Embryonic facial prominence (tissue), 1 donor: ENCODE measurements at regions not wholly inside any gene's neighbourhood (a gene's known extent, or its start where the extent isn't known, plus 50 kb on each side); places are given as distances from the start of the nearest gene placed in this dataset.

Experiments
- DNase-seq: peaks from one replicate; pipeline ENCODE4 v3.0.0-alpha.2; 2016; ENCODE audit errors: extremely low spot score

DNA sequence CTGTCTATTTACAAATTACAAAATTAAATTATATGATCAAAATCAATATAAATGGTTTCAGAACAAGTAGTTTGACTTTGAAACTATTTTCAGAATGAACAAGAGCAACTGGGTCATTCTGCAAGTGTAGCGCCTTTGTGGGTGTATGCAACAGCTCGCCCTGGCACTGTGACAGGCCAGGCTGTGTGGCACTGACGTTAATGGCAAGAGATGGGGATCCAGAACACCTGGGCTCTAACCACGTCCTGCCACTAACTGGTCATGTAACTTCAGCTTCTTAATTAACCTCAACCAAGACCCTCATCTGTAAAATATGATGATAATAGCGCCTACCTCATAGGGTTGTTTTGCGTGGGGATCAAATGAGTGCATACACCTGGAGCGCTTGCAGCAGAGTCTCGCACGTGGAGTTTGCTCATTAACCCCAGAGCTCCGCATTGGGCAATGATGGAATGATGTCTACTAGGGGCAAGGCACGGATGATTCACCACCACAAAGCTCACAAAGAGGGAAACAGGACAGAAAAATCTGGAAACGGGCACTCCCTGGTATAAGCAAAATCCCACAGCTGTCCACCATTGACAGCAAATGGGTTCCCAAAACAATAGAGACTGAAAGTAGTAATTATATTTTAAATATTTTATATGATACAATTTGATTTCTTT lies 639.4 kb downstream of the SEMA5A start:
- DNase-seq = no peak

DNA sequence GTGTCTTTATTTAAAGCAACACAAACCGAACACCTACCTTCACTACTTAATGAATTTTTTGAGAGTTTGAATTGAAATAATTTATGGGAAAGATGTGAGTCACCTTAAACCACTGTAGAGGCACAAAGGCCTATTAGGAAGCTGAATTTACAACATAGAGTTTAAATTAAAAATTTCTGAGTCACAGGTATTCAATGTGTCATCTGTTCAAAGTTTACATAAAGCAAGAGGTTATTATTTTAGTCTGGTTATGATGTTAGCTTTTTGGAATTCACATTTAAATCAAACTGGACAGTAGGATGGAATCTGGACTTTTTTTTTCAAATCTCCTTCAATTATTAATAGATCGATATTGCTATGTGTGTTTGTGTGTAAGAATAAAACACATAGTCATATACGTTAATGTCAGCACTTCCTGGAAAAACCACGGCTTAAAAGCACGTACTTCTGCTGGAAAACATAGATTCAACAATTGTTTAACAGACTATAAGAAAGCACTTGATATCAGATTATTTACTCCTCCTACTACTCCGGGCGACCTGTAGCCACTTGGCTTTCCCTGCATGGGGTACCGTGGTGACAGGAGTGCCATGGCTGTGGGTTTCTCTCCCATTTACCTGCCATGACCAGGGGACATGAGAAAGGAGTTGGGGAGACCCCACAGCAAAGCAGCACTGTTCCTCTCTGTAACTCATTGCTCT lies 638.6 kb downstream of the SEMA5A start:
- DNase-seq = no peak

DNA sequence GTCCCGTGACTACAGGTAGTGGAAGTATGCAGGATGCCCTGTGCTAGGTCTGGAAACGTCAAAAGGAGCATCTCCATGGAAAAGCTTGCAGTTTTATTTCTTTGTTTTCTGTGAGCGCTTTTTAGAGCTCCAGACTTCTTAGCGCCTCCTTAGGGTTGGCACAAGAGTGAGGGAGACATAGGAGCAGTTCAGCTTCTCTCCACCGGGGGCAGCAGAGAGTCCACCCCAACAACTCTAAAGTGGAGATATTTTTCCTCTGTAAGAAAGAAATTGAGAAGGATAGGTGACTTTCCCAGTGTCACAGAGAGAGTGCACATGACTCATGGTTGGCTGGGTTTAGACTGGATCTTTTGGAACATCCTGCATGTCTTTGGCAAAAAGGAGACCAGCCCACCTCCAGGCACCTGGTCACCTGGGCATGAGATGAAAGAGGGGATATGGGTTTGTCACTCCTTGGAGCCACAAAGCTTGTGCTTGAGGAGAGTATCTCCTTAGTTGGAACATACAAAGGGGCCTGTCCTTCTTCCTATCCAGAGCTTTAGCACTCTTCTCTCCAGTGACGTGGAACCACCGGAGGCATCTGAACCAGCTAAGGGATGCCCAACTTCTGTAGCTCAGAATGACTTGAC lies 637.7 kb downstream of the SEMA5A start:
- DNase-seq = no peak

DNA sequence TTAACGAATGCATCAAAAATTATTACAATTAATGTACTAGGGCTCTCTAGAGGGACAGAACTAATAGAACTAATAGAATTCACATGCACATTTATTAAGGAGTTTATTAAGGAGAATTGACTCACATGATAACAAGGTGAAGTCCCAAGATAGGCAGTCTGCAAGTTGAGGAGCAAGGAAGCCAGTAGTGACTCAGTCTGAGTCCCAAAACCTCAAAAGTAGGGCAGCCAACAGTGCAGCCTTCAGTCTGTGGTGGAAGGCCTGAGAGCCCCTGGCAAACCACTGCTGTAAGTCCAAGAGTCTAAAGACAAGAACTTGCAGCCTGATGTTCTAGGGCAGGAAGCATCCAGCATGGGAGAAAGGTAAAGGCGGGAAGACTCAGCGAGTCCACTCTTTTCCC lies 633.8 kb downstream of the SEMA5A start:
- DNase-seq = no peak

DNA sequence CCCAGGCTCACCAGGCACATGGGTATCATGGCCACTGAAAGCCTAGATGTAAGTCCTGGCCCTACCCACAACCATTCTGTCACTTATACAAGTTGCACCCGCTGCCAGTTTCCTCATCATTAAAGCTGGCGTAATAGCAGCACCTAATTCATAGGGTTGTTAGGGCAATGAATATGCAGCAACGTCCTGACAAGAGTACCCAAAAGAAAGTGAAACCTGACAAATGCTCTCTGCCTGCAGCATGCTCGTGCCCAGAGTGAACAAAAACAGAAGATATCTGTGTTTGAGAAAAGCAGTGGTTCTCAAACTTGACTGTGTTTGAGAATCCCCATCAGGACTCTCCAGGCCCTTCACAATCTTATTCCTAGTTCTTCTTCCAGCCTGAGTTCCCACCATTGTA lies 632.4 kb downstream of the SEMA5A start:
- no peak for DNase-seq

DNA sequence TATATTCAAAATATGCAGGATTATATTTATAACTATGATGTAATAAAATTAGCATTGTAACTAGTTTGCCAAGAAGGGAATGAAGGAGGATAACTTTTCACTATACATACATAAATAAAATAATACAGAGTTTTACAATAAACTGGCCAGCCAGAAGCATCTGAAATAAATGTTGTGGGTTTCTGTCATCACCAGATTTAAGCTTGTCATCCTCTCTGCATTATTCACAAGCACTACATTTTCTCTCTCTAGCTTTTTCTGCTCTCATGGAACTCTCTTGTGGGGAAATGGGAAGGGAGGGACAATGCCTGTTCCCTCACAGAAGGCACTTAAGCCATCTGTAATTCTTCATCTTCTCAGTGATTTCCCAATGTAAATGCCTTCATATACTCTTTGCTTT lies 626.8 kb downstream of the SEMA5A start:
- DNase-seq = no peak

DNA sequence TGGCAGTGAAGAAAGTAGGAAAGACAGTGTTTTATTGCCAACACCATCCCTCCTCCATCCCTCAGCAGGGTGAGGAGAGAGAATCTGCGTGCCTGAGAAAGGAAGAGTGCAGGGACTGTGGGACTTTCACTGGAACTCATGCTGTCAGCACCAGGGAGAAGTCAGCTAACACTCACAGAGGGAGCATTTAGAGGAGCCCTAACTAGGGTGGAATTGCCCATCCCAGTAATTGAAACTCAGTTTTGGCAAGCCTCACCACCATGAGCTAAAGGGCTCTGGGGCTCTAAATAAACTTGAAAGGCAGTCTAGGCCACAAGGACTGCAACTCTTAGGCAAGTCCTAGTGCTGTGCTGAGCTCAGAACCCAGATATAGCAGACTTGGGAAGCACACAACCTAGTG lies 622.3 kb downstream of the SEMA5A start:
- DNase-seq = no peak

DNA sequence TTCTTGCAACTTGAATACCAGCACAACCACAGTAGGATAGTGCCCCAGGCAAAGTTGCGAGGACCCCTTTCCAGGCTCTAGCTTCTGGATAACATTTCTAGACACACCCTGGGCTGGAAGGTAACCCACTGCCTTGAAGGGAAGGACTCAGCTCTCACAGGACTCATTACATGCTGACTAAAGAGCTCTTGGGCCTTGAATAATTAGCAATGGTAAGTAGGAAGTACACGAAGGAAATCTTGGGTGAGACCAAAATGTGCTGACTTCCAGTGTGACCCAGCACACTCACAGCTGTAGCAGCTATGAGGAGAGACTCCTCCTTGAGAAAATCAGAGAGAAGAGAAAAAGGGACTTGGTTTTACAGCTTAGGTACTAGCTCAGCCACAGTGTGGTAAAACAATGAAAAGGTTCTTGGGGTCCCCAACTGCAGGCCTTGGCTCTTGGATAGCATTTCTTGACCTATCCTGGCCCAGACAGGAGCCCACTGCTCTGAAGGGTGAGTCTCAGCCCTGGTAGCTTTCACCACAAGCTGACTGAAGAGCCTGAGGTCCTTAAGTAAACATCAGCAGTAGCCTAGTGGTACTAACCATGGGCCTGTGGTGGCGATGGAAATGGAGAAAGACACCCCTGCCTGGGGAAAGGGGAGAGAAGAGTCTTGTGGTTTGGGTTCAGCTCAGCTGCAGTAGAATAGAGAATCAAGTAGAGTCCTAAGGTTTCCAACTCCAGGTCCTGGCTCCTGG lies 621.7 kb downstream of the SEMA5A start:
- no peak for DNase-seq

DNA sequence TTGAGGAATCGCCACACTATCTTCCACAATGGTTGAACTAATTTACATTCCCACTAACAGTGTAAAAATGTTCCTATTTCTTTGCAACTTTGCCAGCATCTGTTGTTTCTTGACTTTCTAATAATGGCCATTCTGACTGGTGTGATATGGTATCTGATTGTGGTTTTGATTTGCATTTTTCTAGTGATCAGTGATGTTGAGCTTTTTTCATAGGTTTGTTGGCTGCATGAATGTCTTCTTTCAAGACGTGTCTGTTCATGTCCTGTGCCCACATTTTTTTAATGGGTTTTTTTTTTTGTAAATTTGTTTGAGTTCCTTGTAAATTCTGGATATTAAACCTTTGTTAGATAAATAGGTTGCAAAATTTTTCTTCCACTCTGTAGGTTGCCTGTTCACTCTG lies 615.9 kb downstream of the SEMA5A start:
- no peak for DNase-seq

DNA sequence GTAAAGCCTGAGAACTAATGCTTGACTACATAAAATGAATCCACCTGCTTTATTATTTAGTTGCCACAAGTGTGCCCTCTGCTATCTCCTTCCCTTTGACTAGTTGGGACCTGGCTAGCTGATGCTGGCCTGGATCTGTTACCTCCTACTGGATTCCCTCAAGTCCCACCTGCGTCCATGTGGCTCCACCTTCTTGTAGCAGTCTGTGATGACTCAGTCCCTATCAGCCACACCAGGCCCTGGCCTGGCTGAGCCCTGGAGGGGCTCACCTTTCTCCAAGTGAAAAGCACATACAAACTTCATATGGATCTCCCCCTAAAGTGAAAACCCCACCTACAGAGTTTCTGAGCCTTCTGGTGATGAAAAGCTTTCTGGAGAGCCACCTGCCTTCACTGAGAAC lies 611.4 kb downstream of the SEMA5A start:
- no peak for DNase-seq

DNA sequence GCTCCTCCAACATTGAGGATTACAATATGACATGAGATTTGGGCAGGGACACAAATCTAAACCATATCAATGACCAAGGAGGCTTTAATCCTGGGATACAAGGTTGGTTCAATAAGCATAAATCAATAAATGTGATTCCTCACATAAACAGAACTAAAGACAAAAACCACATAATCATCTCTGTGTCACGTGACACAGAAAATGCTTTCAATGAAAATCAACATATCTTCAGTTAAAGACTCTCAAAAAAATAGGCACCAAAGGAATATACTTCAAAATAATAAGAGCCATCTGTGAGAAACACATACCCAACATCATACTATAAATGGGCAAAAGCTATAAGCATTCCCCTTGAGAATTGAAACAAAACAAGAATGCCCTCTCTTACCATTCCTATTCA lies 604.9 kb downstream of the SEMA5A start:
- DNase-seq = no peak

DNA sequence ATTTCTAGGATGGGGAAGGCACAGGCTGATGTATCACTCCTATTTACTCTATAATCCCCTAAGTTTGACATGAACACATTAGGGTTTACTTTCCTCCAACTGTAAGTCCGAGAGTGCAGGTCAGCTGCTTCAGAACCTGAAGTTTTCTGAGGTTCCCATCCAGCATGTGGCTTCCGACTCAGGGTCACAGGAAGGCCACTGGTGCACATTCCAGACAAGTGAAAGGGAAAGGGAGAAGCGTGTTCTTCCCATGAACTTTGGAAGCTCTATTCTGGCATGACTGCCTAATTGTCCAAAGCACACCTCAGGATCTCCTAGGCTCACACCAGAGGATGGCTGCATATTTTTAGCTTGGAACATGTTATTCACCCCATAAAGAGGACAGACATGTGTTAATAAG lies 602.6 kb downstream of the SEMA5A start:
- DNase-seq = no peak

DNA sequence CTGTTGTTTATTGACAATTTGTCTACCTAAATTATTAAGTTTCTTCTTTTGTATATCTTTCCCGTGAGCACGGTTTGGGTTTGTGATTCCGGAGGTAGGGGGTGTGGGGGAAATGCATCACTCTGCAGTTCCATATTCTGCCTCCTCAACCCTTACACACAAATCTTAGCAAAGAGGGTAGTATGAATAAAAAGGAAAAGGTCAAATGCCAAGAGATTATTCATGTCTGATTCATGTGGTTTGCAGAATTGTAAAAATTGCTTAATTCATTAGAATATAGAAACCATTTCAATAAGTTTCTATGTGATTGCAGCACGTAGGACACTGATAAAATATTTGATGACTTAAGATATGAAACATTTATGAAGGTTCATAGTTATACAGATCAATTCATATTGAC lies 601.9 kb downstream of the SEMA5A start:
- DNase-seq = no peak

DNA sequence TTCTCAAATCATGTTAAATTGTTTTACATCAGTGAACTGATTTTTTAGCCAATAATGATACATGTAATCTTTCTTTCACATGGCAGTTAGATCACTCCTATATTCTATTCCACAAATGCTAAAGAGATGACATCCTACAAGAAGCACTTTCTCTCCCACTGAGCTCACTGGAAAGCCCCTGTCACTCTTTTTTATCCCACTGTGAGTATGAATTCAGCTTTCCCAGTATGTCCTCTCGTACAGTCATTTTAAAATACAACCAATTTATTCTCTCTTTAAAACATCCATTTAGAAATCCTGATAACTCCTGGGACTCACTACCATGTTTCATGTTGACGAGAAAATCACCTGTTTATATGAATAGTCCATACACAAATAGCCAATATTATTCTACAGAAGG lies 599.9 kb downstream of the SEMA5A start:
- DNase-seq = no peak

DNA sequence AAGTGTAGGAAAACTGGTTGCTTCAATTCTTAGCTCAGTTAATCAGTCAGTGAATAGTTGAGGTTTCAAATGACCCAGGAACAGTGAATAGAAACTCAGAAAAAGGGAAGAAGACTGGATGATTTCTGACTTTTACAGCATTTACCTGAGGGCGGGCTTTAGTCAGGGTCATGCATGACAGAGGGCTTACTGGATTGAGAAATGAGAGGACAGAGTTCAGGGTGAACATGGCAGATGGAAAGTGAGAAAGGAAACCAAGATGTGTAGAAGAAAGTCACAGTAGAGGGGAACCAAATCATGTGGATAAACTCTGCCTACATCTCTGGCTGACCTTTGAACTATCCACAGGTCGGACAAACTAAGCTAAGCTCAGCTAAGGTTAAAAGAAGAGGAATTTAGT lies 596.0 kb downstream of the SEMA5A start:
- no peak for DNase-seq

DNA sequence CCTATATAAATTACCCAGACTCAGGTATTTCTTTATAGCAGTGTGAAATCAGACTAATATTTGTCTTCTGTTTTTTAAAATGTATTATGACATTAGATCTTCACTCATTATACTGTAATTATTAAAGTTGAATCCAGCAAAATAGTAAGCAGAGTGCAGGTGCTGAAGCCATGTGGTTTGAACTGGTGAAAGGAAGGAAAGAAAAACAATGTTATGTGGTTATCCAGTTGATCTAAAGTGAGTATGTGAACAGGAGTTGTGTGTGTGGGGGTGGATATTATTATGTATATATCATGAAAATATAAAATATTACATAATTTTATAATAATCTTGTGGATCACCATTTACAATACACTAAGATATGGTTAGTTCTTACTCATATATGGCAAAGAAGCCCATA lies 593.7 kb downstream of the SEMA5A start:
- no peak for DNase-seq

DNA sequence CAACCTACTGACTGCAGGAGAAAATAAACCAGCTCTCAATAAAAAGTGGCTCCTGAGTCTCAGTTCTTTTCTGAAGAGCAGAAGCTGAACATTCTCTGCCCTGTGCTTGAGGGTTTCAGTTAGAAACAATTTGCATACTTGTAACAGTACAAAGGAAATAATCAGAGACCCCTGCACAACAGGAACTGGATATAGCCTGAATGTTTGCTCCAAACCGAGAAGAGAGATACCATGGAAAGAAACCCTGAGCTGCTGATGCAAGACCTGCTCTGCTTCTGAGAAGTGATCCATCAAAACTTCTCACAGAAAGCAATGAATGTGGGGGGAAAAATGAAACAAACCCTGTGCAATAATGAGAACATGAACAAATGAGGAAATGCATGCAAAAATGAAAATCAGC lies 592.9 kb downstream of the SEMA5A start:
- no peak for DNase-seq

DNA sequence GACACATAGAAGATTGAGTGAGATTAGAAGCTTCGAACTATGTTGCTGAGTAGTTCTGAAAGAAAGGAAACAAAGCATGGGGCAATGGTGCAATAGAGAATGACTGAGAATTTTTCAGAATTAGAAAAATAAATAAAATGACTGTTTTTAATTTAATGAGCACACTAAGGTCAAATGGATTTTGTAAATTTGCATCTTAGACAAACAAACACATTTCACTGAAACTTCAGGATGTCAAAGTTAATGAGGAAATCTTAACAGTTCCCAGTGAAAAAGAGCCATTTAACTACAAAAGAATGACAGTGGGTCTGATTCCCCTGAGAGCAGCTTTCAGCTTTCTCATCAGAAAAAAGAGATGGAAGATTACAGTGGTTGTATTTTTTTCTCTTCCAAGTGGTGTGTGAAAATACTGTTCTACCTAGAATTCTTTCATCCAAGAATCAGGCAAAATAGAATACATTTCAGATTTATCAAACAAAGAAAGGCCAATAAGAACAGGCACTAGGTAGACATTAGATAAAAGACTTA lies 591.9 kb downstream of the SEMA5A start:
- no peak for DNase-seq

DNA sequence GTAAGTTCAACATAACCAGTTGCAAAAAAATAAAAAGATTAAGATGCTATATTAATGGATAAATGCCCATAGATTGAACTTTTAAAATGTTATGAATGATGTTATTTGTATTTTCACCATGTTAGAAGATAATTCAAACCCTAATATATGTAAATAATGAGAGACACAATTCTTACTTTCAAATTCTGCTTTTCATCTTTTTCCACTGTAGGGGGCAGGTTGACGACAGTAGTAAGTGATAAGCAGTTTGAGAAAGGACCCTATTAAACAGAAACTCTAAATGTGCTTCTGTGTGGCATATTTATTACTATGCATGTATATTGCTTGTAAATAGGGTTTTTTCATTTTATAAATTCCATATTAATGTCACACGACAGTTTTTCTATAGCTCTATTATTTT lies 591.1 kb downstream of the SEMA5A start:
- DNase-seq = no peak

DNA sequence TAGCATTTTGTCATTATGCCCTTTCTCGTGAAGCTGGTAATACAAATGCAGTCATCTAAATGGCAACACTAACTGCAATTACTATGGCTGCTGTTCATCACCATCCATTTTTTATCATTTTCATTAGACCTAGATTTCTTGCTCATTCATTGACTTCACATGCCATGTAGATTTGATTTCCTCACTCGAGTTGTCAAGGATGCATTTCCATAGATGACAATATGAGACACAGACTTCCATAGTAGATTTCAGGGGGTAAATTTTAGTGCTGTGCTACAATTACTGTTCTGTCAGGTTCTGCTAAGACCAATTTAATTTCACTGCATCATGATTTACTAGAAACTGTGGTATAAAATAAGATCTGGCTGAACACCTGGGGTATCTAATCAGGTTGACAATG lies 589.2 kb downstream of the SEMA5A start:
- DNase-seq = no peak

DNA sequence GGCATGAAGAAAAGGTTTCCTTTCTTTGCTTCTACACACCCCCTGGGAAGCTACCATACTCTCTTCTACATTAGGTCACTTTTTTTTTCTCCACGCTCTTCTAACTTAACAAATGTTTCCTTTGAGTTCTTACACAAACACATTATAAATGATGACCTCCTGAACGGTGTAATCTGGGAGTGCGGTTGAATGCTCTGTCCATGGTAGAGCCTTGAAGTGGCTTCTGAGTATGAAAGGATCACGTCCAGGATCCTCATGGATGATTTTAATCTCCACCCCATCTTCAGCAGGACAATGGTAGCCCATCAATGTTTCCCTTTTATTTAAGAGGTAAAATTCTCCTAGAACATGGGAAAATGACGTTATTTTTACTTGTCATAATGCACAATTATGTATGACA lies 587.3 kb downstream of the SEMA5A start:
- DNase-seq = no peak

DNA sequence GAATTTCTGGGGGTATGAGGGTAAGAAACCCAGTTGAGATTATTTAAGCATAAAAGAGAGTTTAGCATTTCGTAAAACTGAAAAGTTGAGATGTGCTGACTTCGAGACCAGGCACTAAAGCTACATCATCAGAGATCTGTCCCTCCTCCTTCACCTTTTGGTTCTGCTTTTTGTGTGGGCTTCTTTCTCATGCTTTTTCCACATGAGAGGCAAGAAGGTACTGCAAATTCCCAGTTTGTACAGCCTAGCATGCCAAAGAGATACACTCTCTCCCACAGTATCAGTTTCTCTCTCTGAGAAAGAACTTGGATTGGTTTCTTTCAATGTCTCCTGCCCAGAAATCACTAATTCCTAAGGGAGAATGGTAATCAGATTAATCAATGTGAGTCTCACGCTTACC lies 584.7 kb downstream of the SEMA5A start:
- no peak for DNase-seq
